GM21723 (cell line): ENCODE measurements at regions not wholly inside any gene's neighbourhood (a gene's known extent, or its start where the extent isn't known, plus 50 kb on each side); places are given as distances from the start of the nearest gene placed in this dataset.

ENCODE experiments used
- ATAC-seq: cut with Tn5 transposase; IDR thresholded peaks from one replicate; pipeline ENCODE4 v1.9.1; 2021; ENCODE audit warnings: mild to moderate bottlenecking, moderate library complexity; ENCODE audit not compliant: unreplicated experiment

DNA sequence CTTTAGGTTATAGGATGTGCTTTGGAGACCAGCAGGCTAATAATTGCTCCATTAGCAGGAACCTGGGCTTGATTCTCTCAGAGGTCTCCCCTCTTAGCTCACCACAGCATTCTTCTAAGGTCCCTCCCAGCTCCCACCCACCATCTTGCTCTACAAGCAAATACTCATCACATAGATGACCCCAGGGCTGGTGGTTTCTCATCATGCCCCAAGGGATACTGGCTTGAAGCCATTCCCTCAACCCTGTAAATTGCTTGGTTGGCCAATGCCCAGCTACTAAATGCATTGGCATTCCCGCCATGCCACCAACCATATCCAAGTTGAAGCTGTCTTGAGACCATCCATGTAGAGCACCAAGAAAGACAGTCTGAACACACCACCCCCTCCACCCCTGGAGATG, 130.2 kb upstream of the NCAM1 start:
- no peak for ATAC-seq

DNA sequence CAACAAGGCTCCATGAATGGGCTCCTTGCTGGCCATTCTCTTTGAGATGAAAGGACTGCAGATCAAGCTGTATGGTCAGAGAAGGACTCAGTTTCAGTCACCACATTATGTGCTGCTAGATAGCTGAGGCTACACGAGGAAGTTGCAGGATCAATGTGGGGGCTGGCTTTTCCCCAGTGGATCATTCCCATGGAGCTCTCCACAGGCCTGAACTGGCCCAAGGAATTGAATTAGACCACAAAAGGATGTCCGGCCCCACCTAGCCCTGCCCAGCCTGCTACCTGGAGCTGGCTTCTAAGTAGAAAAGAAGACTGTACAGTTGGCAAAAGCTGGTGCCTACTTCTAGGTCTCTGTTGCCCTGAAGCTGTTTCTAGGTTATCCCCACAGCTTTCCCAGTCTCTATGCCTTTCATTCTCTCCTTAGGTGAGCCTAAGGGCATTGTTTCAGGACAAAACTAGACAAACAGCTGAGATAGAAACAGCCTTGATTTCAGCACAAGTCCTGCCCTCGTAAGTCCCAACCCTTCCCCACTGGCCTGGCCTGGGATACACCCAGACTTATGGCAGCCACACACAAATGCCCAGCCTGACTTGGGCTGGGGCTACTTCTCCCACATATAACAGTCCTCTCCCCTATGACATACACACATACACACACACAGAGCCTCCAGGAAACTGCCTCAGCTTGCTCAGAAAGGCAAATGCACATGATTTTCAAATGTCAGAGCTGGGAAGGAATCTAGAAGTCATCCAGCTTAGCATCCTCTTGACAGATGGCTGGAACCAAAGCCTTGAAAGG, 129.1 kb upstream of the NCAM1 start:
- no peak for ATAC-seq

DNA sequence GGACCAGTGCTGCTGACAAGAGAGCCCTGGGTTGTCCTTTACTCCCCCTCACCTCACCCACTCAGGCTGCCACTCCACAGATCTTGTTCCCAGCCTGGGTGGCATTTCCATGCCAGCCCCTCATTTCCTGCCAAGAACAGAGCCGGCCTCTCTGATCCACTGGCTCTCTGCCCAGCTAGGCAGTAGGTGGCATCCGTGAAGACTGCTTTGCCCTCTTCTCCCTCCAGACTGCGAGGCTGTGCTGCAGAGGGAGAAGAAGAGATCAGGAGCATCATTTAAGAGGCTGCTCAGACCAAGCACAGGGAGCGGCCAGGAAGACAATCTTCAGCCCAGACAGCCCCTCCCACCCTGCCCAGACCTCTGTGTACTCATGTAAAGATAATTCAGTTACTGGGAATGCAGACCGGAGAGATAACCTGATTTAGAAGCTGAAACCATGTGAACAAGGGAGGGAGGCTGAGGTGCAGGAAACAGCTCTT, 126.9 kb upstream of the NCAM1 start:
- no peak for ATAC-seq

DNA sequence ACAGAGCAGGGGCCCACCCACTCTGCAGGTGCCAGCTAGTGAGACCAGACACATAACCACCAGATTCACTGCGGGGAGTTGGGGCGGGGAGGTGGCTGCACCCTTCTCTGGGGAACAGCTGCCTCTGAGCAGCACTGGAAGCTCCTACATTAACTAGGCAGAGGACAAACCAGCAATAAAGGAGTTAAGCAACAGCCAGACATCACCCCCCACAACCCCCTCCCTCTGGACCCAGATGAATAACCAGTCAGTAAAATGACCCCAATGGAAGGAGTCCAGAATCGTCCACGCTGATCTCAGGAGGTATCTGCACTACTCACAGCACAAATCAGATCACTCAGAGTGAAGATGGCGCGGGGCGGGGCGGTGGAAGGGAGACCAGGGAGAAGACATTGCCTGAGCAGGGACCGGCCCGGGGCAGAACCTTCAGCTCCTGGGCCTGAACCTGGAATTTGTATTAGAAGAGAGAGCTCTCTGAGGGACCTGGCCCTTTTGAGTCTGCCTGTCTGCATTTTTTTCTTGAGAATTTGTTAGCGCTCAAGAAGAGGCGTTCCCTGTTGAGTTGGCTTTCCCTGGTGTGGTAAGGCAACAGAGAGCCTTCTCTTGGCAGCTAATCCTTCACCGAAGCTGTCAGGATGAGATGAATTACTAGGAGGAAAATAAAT, 125.5 kb upstream of the NCAM1 start:
- ATAC-seq, result no peak

DNA sequence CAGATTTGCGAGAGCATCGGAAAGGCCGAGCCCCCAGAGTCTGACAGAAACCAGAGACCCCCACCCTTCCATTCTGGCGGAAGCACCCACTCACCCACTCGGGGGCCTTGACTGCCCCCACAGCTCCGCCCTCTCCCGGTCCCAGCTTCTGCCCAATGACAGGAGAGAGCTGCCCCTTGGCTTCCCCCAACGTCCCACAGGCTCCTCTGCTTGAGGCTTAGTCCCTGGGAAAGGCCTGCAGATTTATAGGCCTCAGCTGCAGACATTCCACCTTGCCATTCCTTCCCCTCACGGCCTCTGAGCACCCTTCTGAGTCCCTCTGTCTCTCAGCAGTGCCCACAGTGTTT, 125.0 kb upstream of the NCAM1 start:
- no peak for ATAC-seq

DNA sequence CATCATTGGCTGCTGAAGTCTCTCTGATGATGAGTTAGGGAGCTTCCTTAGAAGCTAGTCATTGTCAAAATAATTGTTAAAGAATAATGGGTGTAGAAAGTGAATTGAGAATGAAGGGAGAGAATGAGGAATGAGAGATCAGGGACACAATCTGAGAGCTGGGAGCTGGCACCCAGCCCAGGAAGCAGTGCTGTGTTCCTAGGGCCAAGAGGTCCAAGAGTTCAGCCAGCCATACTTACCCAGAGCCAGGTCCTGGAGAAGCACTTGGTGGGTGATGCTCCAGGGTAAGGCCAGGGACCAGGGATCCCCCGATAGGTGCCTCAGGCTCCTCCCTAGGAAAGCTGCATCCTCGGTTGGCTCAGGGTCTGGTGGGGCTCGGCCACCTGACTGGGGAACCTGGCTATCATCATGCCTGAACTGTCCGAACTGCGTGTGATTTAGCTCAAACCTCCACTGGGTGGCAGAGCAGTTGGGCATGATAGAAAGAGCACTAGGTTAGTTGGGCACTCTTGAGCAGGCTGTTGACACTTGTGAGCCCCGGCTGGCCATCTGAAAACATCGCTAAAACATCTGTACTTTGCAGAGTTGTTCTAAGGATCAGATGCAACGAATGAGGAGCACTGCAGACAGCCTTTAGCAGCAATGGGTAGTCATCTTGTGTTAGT, 123.9 kb upstream of the NCAM1 start:
- ATAC-seq, result no peak

DNA sequence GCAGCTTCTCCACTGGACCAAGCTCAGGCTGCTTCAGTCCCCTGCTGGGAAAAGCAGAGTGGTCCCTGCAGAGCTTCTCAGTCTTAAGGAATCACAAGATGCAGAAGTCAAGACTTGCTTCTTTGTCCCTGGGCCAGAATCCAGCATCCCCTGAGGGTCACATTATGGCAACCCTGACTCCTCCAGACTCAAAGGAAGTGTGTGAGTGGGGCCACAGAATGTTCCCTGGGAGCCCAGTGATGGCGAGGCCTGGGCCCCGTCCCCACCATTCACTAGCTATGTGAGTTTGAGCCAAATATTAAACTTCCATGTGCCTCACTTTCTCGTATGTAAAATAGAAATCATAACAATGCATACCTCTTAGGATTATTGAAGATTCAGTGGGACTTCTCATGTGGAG, 122.2 kb upstream of the NCAM1 start:
- ATAC-seq, result no peak

DNA sequence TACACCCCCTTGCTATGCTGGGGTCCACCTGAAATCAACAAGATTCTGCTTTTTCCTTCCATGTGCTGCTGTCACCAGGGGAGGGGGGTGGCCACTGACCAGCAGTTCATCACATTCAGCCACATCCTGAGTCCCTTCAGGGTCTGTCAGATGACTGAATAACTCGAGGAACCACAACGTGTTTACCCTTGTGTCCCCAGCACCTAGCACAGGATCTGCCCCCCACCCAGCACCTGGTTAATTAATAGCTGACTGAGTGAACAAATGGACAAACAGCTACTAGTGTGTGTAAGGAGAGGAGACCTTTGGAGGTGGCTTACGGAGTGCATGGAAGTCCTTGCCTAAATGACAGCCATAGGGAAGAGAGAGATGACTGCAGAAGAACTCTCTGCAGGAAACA, 119.5 kb upstream of the NCAM1 start:
- no peak for ATAC-seq

DNA sequence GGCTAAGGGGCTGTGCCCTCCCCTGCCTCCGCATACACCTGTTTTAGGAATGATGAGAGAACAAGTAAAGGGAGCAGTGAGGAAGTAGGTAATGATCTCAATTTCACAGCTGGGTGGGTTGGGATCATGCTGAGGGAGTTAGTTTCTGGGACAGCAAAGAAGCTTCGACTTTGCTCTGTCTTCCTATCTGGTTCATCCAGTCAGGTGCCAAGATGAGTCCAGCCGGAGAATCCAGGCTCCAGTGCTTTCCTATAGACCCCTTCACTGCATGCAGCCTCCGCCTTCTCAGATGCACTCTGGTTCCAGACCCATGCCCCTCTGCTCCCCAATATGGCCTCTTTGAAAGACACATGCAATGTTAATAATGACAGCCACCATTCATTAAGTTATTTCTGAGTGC, 119.1 kb upstream of the NCAM1 start:
- ATAC-seq, result no peak

DNA sequence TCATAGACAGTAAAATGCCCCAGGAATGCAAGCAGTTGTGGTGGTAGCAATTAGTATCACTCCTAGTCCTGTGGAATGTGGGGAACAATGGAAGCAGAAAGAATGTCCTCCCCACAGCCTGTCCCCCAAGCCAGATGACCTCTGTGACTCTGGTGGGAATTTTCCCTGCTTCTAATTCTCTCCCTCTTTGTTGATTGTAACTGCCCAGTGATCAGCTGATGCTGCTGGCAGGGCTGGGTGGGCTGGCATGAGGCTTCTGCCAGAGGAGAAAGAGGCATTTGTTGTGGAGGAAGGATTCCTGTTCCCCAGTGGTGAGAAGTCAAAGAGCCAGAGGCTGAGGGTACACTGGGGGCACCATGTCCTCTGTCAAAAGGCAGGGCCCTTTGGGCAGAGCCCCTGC, 116.7 kb upstream of the NCAM1 start:
- no peak for ATAC-seq

DNA sequence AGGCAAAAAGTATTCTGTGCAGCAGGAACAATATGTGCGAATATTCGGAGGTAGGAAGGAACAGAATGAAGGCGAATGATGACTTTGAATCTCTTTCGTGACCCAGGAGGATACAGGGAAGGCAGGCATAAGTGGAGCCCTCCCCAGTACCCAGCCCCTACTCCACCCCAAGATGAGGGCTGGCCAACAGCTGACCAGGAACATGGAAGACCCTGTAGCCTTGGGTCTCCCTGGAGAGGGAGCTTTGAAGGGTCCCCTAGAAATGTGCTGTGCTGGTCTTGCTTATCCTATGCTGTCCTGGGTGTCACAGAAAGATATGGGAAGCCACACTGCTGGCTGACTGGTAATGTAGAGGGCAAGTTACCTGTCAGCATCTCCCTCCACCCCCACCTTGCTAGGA, 113.7 kb upstream of the NCAM1 start:
- ATAC-seq, result no peak

DNA sequence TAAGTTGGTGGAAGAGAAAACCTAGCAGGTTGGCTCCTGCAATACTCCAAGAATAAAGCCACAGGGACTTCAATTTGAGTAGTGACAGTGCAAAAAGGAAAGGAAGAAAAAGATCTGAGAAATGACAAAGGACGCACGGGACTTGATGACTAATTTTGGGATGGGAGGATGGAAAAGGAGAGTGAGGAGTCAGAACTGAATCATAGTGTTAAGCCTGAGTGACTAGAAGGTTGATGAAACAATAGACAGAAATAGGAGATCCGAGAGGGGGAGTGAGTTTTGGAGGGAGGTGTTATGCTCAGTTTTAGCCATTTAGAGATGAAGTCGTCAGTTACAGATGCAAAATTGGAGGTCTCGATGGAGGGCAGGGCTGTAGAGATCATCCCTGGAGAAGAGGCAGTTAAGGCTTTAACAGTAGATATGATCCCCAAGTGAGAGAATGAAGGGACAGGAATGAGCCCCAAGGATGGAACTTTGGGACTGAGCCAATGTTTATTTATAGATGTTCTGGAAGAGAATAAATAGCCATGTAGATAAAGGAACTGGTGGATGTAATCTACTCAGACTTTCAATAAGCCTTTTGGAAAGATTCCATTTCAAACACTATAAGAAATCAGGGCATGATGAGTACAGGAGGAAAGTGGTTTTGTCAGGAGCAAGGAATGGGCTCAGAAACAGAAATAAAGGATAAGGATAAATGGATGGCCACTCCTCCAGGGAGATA, 108.9 kb upstream of the NCAM1 start:
- no peak for ATAC-seq

DNA sequence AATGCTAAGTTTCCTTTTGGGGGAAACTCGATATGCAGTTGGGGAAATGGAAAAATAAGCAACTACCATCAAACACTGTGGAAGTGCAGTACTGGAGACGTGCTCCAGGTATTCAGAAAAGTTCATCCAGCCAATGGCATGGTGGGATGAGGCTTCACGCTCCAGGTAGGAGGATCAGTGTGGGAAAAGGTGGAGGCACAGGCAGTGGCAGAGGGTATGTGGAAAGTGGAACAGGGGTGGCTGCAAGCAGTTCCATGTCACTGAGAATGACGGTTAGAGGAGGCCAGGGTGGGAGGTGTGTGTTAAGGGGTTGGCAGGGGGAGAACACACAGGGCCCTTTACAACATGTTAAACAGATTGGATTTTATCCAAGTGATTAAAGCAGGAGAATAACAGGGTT, 105.1 kb upstream of the NCAM1 start:
- no peak for ATAC-seq

DNA sequence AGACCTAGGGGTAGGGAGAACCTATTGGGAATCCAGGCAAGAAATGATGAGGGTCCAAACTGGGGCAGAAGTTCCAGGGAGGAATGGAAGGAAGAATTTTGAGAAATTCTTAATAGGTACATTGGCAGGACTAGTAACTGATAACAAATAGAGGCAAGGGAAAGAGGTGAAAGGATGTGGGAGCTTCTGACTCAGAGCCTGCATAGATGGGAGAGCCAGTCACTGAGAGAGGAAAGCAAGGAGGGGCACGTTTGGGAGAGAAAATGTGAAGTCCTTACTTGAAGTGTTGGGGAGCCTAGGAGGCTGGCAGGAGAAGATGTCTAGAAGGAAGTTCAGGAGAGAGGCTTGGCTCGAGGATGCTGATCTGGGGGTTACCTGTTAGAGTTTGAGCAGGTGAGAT, 104.6 kb upstream of the NCAM1 start:
- no peak for ATAC-seq

DNA sequence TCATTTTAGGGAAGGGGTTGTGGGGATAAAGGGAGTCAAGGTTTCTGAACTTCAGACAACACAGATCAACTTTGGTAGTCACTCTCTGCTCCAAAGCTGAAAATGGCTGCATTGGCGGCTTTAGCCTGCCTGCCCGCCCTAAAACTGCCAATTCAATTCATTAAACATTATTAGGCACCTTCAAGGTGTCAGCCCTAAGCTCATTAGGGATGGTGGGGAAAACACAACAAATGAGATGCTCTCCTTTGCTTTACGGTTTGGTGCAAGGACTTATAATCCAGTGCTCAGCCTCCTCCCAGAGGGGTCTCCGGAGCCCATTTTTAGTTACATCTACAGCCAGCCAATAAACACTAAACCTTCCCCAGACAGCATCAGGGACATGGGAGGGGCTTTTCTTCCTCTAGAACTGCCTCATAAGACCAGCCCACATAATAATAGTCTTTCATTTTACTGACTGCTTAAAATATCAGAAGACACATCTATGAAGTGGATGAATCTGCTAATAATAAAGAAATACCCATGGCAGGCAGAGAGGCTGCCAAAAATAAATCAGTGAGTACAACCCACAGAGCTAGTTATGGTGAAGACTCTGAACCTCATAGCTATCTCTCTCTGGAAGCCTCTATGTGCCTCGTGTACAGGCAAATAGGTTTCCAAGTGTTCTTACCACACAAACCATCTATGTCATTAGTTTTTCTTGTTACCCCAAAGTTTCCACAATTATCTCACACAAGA, 102.8 kb upstream of the NCAM1 start:
- no peak for ATAC-seq

DNA sequence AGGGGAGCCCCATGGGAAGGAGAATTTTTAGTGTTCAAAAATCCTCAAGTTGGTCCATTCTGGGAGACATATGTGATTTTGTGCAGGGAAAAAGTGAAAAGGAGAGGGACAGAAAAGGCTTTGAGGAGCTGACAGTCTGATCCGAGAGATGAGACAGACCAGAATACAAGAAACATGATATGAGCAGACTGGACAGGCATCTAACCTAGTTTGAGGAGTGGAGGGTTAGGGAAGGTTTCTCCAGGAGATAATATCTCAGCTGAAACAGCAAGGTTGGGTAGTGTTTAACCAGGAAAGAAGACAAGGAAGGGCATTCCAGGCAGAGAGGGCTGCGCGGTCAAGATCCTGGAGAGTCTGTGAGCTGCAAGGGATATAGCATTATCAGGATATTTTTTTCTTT, 101.4 kb upstream of the NCAM1 start:
- no peak for ATAC-seq

DNA sequence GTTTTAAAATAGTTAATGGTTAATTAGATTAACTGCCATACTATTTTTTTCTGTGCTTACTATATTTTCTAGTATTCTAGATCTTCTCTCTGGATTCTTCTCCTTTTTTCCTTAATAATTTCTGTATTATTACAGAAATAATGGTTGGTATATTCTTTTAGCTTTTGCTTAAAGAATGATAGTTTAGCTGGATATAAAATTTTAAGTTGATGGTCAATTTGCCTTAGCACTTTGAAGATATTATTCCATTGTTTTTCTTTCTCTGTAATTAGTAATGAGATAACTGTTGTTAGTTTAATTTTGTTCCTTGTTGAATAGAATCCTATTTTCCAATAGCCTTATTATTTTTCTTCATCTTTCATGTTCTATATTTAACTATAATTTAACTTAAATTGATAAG, 99.9 kb upstream of the NCAM1 start:
- no peak for ATAC-seq

DNA sequence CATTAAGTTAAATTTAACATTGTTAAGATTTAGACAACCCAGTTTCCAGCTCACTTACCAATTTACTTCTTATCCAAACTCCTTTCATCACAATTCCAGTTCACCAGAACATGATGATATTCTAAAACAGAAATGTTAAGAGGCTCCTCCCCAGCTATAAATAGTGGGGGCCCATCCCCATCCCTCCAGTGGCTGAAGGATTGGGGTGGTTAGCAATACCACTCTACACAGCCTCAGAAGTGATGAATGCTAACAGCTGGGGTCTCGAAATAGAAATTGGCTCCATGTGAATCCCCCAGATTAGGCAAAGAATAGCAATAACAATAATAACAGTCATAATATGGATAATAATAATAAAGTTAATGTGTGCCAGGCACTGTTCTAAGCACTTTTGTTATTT, 97.9 kb upstream of the NCAM1 start:
- ATAC-seq, result no peak

DNA sequence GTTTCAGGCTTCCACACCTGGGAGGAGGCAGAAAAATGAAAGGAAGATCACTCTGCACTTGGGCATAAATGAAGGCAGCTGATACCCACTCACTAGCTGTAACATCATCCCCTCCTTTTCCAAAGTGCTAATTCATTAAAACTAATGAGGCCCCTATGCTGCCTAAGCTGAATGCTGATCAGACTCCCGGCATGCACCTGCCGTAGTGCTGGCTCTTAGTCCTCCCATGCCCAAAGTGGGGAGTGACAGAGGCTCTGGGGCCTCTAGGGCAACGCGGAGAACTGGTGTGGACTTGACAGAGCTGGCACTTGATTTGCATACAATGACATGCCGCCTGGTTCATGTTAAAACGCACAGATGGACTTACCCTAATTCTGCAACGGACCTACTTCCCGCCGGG, 96.5 kb upstream of the NCAM1 start:
- ATAC-seq, result no peak

DNA sequence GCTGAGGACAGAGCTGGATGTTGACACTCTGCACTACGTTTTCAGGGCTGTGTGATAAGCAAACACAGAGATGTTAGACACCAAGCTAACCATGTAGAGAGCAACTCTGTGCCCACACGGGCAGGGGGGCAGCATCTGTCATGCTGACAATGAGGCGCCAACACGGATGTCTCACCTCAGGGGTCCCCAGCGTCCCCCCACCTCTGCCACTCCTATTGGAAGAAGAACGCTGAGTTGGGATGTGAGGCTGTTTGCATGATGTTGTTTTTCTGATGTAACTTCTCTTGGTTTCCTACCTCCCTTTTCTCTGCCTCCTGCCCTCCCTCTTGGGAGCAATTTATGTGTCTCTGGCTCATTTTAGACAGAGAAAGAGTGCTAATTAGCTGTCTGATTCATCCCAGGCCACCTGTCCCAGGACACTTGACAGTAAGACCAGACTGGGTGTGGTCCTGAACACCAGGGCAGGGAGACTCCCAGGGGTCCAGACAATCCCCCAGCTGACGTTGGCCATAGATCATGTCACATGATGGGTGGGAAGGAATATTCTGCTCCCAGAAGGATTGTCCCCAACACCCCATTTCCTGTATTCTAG, 89.2 kb upstream of the NCAM1 start:
- ATAC-seq, result no peak

DNA sequence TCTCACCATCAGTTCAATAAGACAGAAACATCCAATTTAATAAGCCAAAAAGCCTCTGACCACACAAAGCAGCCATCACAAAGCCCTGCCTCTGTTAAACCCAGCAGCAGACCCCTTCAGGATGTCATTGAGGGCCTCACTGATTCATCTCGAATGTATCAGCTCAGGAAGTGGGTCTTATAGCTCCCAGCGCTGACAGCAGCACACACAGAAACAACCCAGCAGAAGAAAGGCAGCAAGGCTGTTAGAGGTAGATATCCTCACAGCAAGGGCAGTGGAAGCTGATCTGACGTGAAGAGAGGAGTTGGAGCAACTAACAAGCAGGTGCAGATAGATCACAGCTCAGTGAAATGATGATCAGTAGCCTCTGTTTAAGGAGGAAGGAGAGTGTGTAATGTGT, 86.2 kb upstream of the NCAM1 start:
- ATAC-seq, result no peak
